ENCODE measurements at regions not wholly inside any gene's neighbourhood (a gene's known extent, or its start where the extent isn't known, plus 50 kb on each side); places are given as distances from the start of the nearest gene placed in this dataset.
"Not testable (repeated sequence)": the region's sequence is repeated elsewhere in the genome, so short reads cannot be mapped to it uniquely, and the experiment has no call there.

GRCh38 chr6:11900662-11901598 is 111.2 kb upstream of the HIVEP1 start:
- Histone ChIP-seq H3K27me3 (no peaks in the 10 kb centered on the region), H3K27ac (no peak overlapping the region), H3K4me3 (no peak overlapping the region), H3K36me3 (no peaks in the 10 kb centered on the region), H3K4me1 (peaks cover 0 to 6% (median 0%) of the 10 kb centered on the region in 10 experiments; a peak in 1 of 20 replicates), H4K20me1 (no peaks in the 10 kb centered on the region), H3K9ac (no peak overlapping the region), H3K4me2 (peak overlapping the region in 1 of 11 experiments; percentile 40; a peak in 1 of 22 replicates), H3K9me3 (replicated peaks in 1 of 11) (0 out of 22 replicates have a peak, but pooled peaks cover 0 to 5% (median 0%) of the 10 kb centered on the region in 11 experiments)
- TF ChIP-seq Cebpa-rat (IDR thresholded peaks at IDR 0.05) = no peak

DNA sequence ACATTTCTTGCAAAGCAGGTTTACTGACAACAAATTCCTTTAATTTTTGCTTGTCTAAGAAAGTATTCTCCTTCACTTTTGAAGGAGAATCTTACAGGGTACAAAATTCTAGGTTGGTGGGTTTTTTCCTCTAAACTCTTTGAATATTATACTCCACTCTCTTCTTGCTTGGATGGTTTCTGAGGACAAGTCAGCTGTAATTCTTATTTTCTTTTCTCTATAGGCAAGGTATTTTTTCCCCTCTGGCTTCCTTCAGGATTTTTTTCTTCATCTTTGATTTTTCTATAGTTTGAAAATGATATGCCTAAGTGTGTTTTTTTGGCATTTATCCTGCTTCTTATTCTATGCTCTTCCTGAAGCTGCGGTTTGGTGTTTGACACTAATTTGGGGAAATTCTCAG is 112.5 kb upstream of the HIVEP1 start:
- H3K27ac ChIP-seq = no peak overlapping the region
- no peaks in the 10 kb centered on the region for H4K20me1 ChIP-seq
- H3K4me2 ChIP-seq = no peak overlapping the region
- no peaks in the 10 kb centered on the region for H3K27me3 ChIP-seq
- no peak overlapping the region for H3K4me3 ChIP-seq
- no peak for TF ChIP-seq Cebpa-rat (IDR thresholded peaks at IDR 0.05)
- peaks cover 0 to 6% (median 0%) of the 10 kb centered on the region in 10 experiments; a peak in 1 of 20 replicates for H3K4me1 ChIP-seq
- H3K36me3 ChIP-seq = no peaks in the 10 kb centered on the region
- H3K9me3 ChIP-seq (replicated peaks in 1 of 11) = 0 out of 22 replicates have a peak, but pooled peaks cover 0 to 5% (median 0%) of the 10 kb centered on the region in 11 experiments
- no peak overlapping the region for H3K9ac ChIP-seq

- H3K9me3 ChIP-seq (replicated peaks in 1 of 11) = no peaks in the 10 kb centered on the region; a peak in 1 of 22 replicates
- H3K4me3 ChIP-seq = no peak overlapping the region
- no peak overlapping the region for H3K27ac ChIP-seq
- H3K9ac ChIP-seq = no peak overlapping the region
- H4K20me1 ChIP-seq = no peaks in the 10 kb centered on the region
- no peaks in the 10 kb centered on the region for H3K4me1 ChIP-seq
- TF ChIP-seq Cebpa-rat (IDR thresholded peaks at IDR 0.05) = no peak
- H3K4me2 ChIP-seq = no peak overlapping the region
- H3K27me3 ChIP-seq = no peaks in the 10 kb centered on the region
- no peaks in the 10 kb centered on the region for H3K36me3 ChIP-seq
Measured at GRCh38 chr6:11894212-11894611, 115.6 kb upstream of the ADTRP start.

- H3K4me2 ChIP-seq = no peak overlapping the region
- no peaks in the 10 kb centered on the region for H3K4me1 ChIP-seq
- H3K9me3 ChIP-seq (replicated peaks in 1 of 11) = no peaks in the 10 kb centered on the region; a peak in 1 of 22 replicates
- no peak overlapping the region for H3K9ac ChIP-seq
- TF ChIP-seq Cebpa-rat (IDR thresholded peaks at IDR 0.05) = no peak
- no peaks in the 10 kb centered on the region for H3K36me3 ChIP-seq
- H4K20me1 ChIP-seq = no peaks in the 10 kb centered on the region
- no peak overlapping the region for H3K27ac ChIP-seq
- no peaks in the 10 kb centered on the region for H3K27me3 ChIP-seq
- no peak overlapping the region for H3K4me3 ChIP-seq
Measured at GRCh38 chr6:11891547-11891946, 112.9 kb upstream of the ADTRP start.

- Histone ChIP-seq H3K27me3 (no peaks in the 10 kb centered on the region), H3K4me3 (no peak overlapping the region), H3K4me2 (no peak overlapping the region), H3K27ac (no peak overlapping the region), H4K20me1 (no peaks in the 10 kb centered on the region), H3K36me3 (no peaks in the 10 kb centered on the region), H3K9me3 (replicated peaks in 1 of 11) (no peaks in the 10 kb centered on the region; a peak in 1 of 22 replicates), H3K4me1 (no peaks in the 10 kb centered on the region), H3K9ac (no peak overlapping the region)
- no peak for TF ChIP-seq Cebpa-rat (IDR thresholded peaks at IDR 0.05)
Measured at GRCh38 chr6:11890849-11891248, 112.2 kb upstream of the ADTRP start.

GRCh38 chr6:11890209-11890608 is 111.6 kb upstream of the ADTRP start:
- H4K20me1 ChIP-seq = no peaks in the 10 kb centered on the region
- no peak overlapping the region for H3K4me3 ChIP-seq
- no peak for TF ChIP-seq Cebpa-rat (IDR thresholded peaks at IDR 0.05)
- no peaks in the 10 kb centered on the region; a peak in 2 of 22 replicates for H3K9me3 ChIP-seq (replicated peaks in 1 of 11)
- no peak overlapping the region for H3K4me2 ChIP-seq
- H3K9ac ChIP-seq = no peak overlapping the region
- no peaks in the 10 kb centered on the region for H3K27me3 ChIP-seq
- H3K36me3 ChIP-seq = no peaks in the 10 kb centered on the region
- H3K27ac ChIP-seq = no peak overlapping the region
- no peaks in the 10 kb centered on the region for H3K4me1 ChIP-seq

DNA sequence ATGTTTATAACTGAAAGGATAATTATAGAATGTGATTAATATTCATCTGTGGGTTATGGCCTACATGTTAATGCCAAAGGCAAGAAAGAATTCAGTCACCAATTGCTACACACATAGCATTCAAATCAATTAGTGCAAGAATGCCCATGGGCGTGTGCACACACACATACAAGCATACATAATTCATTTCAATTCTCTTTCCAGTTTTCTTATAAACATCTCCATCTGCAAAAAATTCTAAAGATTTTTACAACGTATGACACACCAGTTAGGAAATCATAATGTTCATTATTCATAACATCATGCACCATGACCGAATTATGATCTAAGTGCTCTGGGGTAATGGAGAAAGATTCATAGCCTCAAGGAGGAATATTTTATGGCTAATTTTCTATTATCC is 111.0 kb upstream of the ADTRP start:
- H3K9me3 ChIP-seq (replicated peaks in 1 of 11) = no peaks in the 10 kb centered on the region; a peak in 2 of 22 replicates
- TF ChIP-seq Cebpa-rat (IDR thresholded peaks at IDR 0.05) = no peak
- no peaks in the 10 kb centered on the region for H3K36me3 ChIP-seq
- H3K4me3 ChIP-seq = no peak overlapping the region
- H4K20me1 ChIP-seq = no peaks in the 10 kb centered on the region
- H3K27ac ChIP-seq = no peak overlapping the region
- no peak overlapping the region for H3K9ac ChIP-seq
- no peak overlapping the region for H3K4me2 ChIP-seq
- no peaks in the 10 kb centered on the region for H3K4me1 ChIP-seq
- H3K27me3 ChIP-seq = no peaks in the 10 kb centered on the region

- no peak for TF ChIP-seq Cebpa-rat (IDR thresholded peaks at IDR 0.05)
- Histone ChIP-seq H3K9ac (no peak overlapping the region), H3K9me3 (replicated peaks in 1 of 11) (no peaks in the 10 kb centered on the region; a peak in 2 of 22 replicates), H3K4me1 (no peaks in the 10 kb centered on the region), H3K27me3 (no peaks in the 10 kb centered on the region), H3K27ac (no peak overlapping the region), H4K20me1 (no peaks in the 10 kb centered on the region), H3K36me3 (no peaks in the 10 kb centered on the region), H3K4me3 (no peak overlapping the region), H3K4me2 (no peak overlapping the region)
Measured at GRCh38 chr6:11888727-11889126, 110.1 kb upstream of the ADTRP start.

GRCh38 chr6:11885159-11885558 is 106.6 kb upstream of the ADTRP start:
- H3K36me3 ChIP-seq = no peaks in the 10 kb centered on the region
- no peaks in the 10 kb centered on the region for H4K20me1 ChIP-seq
- no peak overlapping the region for H3K4me2 ChIP-seq
- no peak overlapping the region for H3K27ac ChIP-seq
- no peak overlapping the region for H3K9ac ChIP-seq
- no peak for TF ChIP-seq Cebpa-rat (IDR thresholded peaks at IDR 0.05)
- H3K27me3 ChIP-seq = no peaks in the 10 kb centered on the region
- H3K4me3 ChIP-seq = no peak overlapping the region
- no peaks in the 10 kb centered on the region for H3K4me1 ChIP-seq
- H3K9me3 ChIP-seq (replicated peaks in 1 of 11) = peaks cover 6 to 19% (median 13%) of the 10 kb centered on the region in 11 experiments; a peak in 18 of 22 replicates

DNA sequence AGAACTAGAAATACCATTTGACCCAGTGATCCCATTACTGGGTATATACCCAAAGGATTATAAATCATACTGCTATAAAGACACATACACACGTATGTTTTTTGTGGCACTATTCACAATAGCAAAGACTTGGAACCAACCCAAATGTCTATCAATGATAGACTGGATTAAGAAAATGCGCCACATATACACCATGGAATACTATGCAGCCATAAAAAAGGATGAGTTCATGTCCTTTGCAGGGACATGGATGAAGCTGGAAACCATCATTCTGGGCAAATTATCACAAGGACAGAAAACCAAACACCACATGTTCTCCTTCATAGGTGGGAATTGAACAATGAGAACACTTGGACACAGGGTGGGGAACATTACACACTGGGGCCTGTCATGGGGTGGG is 104.9 kb upstream of the ADTRP start:
- H3K36me3 ChIP-seq, H3K4me1 ChIP-seq, H4K20me1 ChIP-seq, H3K27ac ChIP-seq, H3K4me2 ChIP-seq, H3K9ac ChIP-seq, H3K27me3 ChIP-seq, H3K4me3 ChIP-seq: not testable (repeated sequence)
- H3K9me3 ChIP-seq (replicated peaks in 1 of 11) = peaks cover 6 to 25% (median 19%) of the 10 kb centered on the region in 11 experiments; a peak in 18 of 22 replicates

DNA sequence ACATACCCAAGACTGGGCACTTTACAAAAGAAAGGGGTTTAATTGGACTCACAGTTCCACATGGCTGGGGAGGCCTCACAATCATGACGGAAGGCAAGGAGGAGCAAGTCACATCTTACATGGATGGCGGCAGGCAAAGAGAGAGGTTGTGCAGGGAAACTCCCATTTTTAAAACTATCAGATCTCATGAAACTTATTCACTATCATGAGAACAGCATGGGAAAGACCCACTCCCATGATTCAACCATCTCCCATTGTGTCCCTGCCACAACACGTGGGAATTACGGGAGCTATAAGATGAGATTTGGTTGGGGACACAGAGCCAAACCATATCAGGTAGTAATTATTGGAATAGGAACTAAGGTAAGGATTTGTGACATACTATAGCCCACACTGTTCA is 101.6 kb upstream of the ADTRP start:
- H3K36me3 ChIP-seq, H3K4me3 ChIP-seq, H3K4me1 ChIP-seq, H3K4me2 ChIP-seq, H3K9ac ChIP-seq, H3K27ac ChIP-seq, H4K20me1 ChIP-seq, H3K27me3 ChIP-seq: not testable (repeated sequence)
- H3K9me3 ChIP-seq (replicated peaks in 1 of 11) = peaks cover 6 to 25% (median 19%) of the 10 kb centered on the region in 11 experiments; a peak in 18 of 22 replicates
